ENCODE measurements at regions not wholly inside any gene's neighbourhood (a gene's known extent, or its start where the extent isn't known, plus 50 kb on each side); places are given as distances from the start of the nearest gene placed in this dataset.

DNA sequence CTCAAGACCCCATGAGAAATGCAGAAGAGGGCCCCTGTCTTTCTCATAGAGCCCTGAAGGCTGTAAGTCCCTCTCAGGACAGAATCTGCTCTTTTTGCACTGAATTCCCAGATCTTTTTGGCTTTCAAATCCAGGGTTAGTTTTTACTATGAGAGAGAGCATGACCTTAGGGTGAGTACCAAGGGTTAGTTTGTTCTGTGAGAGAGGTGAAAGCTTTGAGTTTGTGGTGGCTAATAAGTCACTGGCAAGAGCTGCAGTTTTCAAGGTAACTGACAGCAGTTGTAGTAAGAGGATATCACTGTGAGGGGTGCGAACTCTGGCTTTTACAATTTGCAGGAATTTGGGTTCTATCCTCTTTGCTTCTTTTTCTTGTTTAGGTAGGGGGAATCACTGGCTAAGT lies 248.4 kb upstream of the KCNH7 start:
- TF ChIP-seq, protein P1, sequence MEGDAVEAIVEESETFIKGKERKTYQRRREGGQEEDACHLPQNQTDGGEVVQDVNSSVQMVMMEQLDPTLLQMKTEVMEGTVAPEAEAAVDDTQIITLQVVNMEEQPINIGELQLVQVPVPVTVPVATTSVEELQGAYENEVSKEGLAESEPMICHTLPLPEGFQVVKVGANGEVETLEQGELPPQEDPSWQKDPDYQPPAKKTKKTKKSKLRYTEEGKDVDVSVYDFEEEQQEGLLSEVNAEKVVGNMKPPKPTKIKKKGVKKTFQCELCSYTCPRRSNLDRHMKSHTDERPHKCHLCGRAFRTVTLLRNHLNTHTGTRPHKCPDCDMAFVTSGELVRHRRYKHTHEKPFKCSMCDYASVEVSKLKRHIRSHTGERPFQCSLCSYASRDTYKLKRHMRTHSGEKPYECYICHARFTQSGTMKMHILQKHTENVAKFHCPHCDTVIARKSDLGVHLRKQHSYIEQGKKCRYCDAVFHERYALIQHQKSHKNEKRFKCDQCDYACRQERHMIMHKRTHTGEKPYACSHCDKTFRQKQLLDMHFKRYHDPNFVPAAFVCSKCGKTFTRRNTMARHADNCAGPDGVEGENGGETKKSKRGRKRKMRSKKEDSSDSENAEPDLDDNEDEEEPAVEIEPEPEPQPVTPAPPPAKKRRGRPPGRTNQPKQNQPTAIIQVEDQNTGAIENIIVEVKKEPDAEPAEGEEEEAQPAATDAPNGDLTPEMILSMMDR (IDR thresholded peaks at IDR 0.05): no peak
- no peak for TF ChIP-seq POLR2A (IDR thresholded peaks at IDR 0.05)

Data from body of pancreas (tissue), 4 donors.